Nephron (organoid): ENCODE measurements at regions not wholly inside any gene's neighbourhood (a gene's known extent, or its start where the extent isn't known, plus 50 kb on each side); places are given as distances from the start of the nearest gene placed in this dataset.
"Not testable (repeated sequence)": the region's sequence is repeated elsewhere in the genome, so short reads cannot be mapped to it uniquely, and the experiment has no call there.

Experiments
- H3K27ac Mint-ChIP-seq, 3 experiments: 2 replicates each; pipeline ENCODE4 v1.8.0; 2020; ENCODE audit warnings: mixed read lengths in 3 of 3, mild to moderate bottlenecking in 2 of 3, moderate library complexity in 1 of 3
- H3K27me3 Mint-ChIP-seq: 2 replicates; pipeline ENCODE4 v1.8.0; 2021; ENCODE audit warnings: low read depth, mild to moderate bottlenecking, moderate library complexity, mixed read lengths
- H3K36me3 Mint-ChIP-seq: 2 replicates; pipeline ENCODE4 v1.8.0; 2020; ENCODE audit warnings: low read depth, mixed read lengths
- H3K4me1 Mint-ChIP-seq: 2 replicates; pipeline ENCODE4 v1.8.0; 2020; ENCODE audit warnings: mixed read lengths
- H3K4me3 Mint-ChIP-seq, 3 experiments: 2 replicates each; pipeline ENCODE4 v1.8.0; 2020; ENCODE audit warnings: mild to moderate bottlenecking in 3 of 3, mixed read lengths in 3 of 3, moderate library complexity in 2 of 3
- H3K9me3 Mint-ChIP-seq: 2 replicates; pipeline ENCODE4 v1.8.0; 2020; ENCODE audit warnings: mixed read lengths

DNA sequence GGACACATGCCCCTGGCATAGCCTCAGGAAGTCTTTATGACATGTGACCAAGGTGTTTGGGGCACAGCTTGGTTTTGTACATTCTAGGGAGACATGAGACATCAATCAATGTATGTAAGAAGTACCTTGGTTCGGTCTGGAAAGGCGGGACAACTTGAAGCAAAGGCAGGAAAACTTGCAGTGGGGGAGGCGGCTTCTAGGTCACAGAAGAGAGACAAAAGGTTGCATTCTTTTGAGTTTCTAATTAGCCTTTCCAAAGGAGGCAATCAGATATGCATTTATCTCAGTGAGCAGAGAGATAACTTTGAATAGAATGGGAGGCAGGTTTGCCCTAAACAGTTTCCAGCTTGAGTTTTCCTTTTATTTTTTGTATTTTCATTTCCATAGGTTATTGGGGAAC is 113.8 kb upstream of the SEC22B start:
- not testable (repeated sequence) for H3K4me1 Mint-ChIP-seq, H3K36me3 Mint-ChIP-seq, H3K27ac Mint-ChIP-seq, H3K27me3 Mint-ChIP-seq, H3K4me3 Mint-ChIP-seq, H3K9me3 Mint-ChIP-seq

DNA sequence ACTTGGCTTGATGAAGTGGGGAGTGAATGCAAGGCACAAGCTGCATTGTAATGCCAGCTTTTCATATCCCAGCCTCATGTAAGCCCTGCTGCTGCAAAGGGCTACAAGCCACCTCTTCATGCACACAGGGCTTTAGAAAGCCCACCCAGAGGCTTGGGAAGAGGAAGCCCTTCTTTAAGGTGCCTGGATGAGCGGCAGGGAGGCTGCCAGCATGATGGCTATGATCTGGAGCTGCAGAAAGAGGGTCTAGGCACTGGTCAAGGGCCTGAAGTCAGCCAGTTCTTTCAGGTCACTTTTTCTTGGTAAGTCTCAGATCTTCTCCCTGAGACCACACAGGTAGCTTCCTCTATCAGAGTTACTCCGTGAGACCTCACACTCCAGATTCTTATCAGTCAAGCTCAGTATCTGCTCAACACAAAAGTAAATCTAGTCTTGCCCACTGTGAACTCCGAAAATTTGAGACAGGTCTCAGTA is 113.3 kb upstream of the SEC22B start:
- H3K36me3 Mint-ChIP-seq, result not testable (repeated sequence)

DNA sequence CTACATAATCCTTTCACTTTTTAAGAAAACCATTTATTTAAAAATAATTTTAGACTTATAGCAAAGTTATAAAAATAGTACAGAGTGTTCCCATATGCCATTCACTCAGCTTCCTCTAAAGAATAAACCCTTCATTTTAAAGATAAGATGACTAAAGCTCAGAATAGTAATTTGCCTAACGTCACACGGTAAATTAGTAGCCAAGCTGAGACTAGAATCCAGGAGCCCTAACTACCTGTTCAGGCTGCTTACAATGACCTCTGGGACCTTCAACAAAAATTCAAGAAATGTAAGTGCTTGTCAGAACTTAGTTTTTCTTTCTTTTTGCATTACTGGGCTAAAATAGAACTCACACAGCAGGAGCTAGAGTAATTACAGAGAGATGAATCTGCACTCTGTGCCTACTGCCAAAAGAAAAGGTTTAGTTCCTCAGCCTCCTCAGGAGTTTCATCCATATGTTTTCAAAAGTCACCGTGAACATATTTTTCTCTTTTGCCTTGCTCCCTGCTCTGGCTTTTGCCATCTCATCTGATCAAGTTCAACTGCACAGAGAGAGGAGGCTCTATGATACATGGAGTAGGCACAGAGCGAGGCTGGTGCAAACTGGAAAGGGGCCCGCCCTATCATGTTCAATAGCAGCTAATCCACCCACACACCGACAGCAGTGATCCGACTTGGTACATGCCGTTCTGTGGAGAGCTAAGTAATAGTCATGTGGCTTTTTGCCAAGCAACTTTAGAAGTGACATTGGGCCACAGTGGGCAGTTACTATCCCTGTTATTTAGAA is 112.7 kb upstream of the SEC22B start:
- not testable (repeated sequence) for H3K27me3 Mint-ChIP-seq, H3K36me3 Mint-ChIP-seq, H3K27ac Mint-ChIP-seq, H3K4me3 Mint-ChIP-seq, H3K4me1 Mint-ChIP-seq, H3K9me3 Mint-ChIP-seq

More for the DNA sequence above, 113.3 kb upstream of the SEC22B start:
- H3K9me3 Mint-ChIP-seq, H3K27me3 Mint-ChIP-seq, H3K27ac Mint-ChIP-seq, H3K4me1 Mint-ChIP-seq, H3K4me3 Mint-ChIP-seq: not testable (repeated sequence)

DNA sequence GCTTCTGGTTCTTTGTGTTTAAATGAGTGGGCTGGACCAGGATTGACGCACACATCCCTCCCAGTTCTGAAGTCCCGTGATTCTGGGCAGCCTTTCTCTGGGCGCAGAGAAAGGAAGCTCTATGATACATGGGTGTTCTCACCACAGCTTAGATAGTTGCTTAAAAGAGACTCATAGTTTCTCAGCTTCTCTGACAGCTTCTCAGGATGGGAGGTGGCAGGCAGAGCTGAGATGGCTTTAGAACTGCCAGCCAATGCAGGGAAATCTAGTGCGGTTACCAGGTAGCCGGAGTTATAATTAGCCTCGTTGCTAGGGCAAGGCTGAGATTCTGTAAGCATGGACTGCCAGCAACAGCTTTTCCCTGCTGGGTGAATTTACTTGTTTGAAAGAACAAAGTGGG is 111.8 kb upstream of the SEC22B start:
- not testable (repeated sequence) for H3K36me3 Mint-ChIP-seq, H3K27ac Mint-ChIP-seq, H3K4me1 Mint-ChIP-seq, H3K9me3 Mint-ChIP-seq, H3K27me3 Mint-ChIP-seq, H3K4me3 Mint-ChIP-seq

DNA sequence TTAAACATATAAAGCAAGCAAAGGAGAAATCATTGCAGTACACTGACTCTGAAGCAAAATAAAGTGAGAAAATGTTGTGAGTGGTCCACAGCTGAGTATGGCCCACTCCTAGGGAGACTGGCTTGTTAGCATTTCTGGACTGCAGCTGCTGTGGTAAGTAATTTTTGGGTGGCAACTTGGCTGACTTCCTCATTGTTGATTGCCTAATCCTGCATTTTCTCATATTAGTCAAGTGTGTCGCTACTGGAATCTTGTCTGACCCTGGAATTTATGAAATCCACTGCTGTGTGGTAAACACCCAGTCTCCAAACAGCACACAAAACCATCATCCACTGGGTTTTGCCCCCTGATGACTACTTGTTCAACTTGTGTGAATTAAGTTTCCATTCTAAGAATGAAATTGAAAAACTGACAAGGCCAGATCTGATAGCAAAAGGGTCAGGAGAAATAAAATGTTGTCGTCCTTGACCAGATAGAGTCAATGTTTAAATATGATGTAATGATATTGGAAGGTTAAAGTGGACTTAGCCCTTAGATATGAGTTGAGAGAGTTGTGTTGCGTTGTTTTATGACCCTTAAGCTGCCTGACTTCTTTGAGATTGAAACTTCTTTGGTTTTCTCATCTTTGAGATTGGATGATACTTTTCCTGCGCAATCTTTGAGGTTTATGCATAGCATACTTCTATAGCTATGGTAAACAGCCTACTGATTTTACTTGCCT is 106.6 kb upstream of the SEC22B start:
- not testable (repeated sequence) for H3K27me3 Mint-ChIP-seq

DNA sequence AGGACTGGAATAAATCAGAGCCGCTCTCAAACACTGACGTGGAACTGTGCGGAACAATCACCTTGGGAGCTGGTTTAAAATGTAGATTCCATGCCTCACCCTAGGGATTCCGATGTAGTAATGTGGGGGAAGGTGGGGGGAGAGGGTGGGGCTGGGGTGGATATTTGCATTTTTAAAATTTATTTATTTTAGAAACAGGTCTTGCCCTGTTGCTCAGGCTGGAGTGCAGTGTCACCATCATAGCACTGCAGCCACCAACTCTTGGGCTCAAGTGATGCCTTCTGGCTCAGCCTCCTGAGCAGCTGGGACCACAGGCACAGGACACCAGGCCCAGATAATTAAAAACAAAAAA is 101.9 kb upstream of the SEC22B start:
- H3K27ac Mint-ChIP-seq, H3K4me1 Mint-ChIP-seq, H3K4me3 Mint-ChIP-seq, H3K27me3 Mint-ChIP-seq, H3K36me3 Mint-ChIP-seq, H3K9me3 Mint-ChIP-seq: not testable (repeated sequence)

More for the DNA sequence above, 106.6 kb upstream of the SEC22B start:
- H3K4me3 Mint-ChIP-seq, H3K27ac Mint-ChIP-seq, H3K9me3 Mint-ChIP-seq, H3K4me1 Mint-ChIP-seq, H3K36me3 Mint-ChIP-seq: not testable (repeated sequence)

DNA sequence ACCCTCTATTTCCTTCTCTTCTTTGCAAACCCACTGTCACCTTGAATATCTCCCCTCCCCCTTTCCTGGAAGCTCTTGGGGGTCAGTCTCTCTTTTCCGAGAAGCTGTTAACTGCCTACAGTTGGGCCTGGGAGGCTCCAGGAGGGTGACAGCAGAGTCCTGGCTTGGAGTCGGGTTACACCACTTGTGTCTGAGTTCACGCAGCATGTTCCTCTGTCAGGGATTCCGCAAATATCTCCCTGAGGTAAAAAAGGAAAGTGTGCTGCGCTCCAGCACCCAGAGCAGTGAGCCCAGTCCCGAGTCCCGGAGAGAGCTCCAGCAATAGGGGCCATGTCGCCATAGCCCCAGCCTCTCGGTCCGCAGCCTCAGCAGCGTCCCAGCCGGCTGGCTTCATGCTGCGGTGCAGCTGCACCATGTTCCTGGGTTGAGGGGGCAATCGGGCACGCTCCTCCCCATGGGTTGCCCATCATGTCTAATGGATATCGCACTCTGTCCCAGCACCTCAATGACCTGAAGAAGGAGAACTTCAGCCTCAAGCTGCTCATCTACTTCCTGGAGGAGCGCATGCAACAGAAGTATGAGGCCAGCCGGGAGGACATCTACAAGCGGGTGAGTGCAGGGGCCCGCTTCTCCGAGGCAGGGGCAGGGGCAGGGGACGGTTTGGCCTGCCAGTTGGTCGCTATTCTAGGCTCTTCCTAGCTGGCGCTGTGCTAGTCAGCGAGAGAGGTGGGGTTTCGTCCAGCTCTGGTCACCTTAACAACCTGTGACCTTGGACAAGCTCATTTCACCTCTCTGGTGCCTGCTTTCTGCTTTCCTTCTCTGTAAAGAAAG is 101.3 kb upstream of the SEC22B start:
- H3K9me3 Mint-ChIP-seq, H3K27me3 Mint-ChIP-seq, H3K4me3 Mint-ChIP-seq, H3K36me3 Mint-ChIP-seq, H3K27ac Mint-ChIP-seq, H3K4me1 Mint-ChIP-seq: not testable (repeated sequence)

DNA sequence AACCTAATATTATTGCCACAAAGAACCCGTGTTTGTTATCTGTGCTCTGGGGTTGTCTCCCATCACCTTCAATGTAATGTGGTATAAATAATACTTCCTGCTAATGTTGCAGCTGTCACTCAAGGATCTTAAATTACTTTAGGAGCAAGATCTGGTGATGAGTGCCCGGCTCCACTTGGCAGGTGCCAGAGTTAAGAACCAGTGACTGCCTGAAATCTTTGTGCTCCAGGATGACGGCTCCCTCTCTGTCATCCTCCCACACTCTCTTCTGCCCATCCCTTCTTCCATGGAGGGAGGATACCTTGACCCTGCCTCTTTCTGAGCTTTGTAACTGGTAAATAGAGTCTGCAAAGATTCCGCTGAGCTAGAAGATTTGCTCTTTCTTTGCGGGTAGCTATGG is 100.4 kb upstream of the SEC22B start:
- not testable (repeated sequence) for H3K36me3 Mint-ChIP-seq, H3K4me1 Mint-ChIP-seq, H3K9me3 Mint-ChIP-seq, H3K27ac Mint-ChIP-seq, H3K4me3 Mint-ChIP-seq, H3K27me3 Mint-ChIP-seq

DNA sequence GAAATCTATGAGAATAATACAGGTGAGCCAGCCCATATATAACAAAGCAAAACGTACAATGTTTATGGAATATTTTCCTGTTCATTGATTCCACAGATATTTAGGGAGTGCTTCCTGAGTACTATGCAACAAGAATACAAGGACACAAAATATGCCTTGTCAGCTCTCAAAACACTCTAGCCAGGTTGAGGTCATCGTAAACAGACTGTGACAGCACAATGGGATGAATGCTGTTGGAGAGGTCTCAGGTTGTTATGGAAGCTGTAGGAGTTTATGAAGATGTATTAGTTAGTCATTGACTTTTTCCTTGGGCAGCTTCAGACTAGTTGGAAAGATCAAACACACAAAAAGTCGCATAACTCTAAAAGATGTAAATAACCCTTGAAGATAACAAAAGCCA is 98.1 kb upstream of the SEC22B start:
- H3K4me3 Mint-ChIP-seq, H3K9me3 Mint-ChIP-seq, H3K4me1 Mint-ChIP-seq, H3K27ac Mint-ChIP-seq, H3K36me3 Mint-ChIP-seq, H3K27me3 Mint-ChIP-seq: not testable (repeated sequence)

DNA sequence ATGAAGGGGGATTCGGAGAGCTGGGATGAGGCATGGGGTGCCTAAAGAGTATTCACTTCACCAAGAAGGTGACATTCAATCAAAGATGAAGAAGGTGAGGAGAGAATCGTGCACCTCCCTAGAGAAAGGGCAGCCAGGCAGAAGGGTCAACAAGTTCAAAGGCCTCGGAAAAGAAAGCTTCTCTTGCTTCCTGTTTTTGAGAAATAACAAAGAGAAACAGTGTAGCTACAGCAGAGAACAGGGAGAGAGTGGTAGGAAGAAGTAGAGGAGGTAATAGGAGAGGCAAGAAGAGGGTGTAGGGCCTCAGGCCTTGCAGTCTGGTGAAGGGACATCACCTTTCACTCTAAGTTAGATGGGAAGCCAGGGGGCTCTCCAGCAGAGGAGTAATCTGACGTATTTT is 97.0 kb upstream of the SEC22B start:
- not testable (repeated sequence) for H3K27ac Mint-ChIP-seq, H3K36me3 Mint-ChIP-seq, H3K27me3 Mint-ChIP-seq, H3K4me1 Mint-ChIP-seq, H3K4me3 Mint-ChIP-seq, H3K9me3 Mint-ChIP-seq

DNA sequence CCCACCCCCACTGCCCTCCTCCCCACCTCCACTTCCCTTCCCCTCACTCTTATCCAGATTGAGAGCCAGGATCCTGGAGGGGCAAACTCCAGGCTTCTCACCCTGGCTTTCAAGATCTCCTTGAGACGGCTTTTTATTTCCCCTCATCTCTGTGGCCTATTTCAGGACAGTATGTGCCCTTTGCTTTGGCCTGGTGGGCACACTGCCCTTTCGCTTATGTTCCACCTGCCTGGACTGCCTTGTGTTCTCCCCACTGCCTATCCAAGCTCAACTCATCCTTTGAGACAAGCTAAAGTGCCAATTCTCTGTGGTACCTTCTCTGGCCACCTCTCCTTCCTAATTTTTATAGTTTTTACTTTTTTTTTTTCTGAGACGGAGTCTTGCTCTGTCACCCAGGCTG is 95.9 kb upstream of the SEC22B start:
- not testable (repeated sequence) for H3K9me3 Mint-ChIP-seq, H3K27me3 Mint-ChIP-seq, H3K4me3 Mint-ChIP-seq

DNA sequence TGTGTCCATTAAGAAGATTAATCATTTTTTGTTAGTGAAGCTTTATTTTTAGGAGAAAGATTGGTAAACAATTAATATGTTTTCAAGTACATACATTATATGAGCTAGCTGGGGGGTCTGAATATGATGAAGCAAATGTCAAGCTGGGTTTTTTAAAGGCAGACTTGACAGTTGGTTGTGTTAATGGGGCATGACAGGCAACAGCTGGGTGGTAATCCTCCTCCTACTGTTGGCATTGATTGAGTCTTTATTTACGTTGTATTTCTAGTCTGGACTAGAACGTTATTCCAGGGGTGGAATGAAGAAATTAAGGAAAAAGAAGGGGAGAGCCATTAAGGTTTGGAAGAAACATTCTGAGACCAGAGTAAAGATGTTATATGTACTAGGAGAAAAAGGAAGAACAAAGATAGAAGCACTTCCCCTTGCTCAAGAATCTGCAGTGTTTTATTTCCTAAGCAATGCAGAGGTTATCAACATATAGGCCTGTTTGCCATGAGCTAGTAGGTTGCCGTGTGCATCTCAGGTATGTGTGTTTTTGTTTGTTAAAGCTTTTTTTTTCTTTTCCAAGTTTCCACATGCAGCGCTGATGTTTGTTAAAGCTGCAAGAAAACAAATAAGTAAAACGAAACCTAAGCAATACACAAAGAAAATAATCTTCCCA is 95.4 kb upstream of the SEC22B start:
- H3K4me3 Mint-ChIP-seq, H3K36me3 Mint-ChIP-seq, H3K27me3 Mint-ChIP-seq, H3K27ac Mint-ChIP-seq, H3K9me3 Mint-ChIP-seq, H3K4me1 Mint-ChIP-seq: not testable (repeated sequence)

More for the DNA sequence above, 95.9 kb upstream of the SEC22B start:
- not testable (repeated sequence) for H3K4me1 Mint-ChIP-seq, H3K27ac Mint-ChIP-seq, H3K36me3 Mint-ChIP-seq

DNA sequence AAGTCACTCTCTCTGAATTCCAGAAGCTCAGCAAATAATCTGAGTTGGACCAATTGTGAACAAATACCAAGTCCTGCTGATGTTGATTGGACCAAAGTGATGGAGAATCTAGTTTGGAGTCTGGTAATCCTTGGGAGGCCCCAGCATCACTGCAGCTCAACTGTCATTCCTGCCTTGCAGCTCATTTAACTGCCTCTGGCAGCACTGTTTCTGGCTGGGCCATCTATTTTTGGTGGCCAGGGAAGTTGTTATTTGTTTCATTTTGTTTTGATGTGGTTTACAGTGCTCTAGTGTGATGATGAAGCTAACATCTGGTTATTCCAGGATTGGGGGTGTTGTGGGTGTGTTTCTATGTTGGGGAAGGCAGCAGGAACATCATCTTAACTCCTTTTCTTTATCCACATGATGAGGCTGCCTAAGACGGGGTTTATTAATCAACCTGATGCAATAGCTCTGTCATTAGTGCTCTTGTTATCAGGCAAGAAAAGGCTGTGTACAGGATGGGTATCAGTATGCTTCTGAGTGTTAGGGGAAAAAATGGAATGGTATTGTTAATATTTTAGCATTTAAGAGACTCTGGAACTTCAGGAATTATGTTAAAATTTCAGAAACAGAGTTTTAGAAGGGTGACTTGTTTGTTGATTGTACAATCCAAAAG is 91.7 kb upstream of the SEC22B start:
- H3K9me3 Mint-ChIP-seq, H3K27me3 Mint-ChIP-seq, H3K4me3 Mint-ChIP-seq, H3K27ac Mint-ChIP-seq, H3K36me3 Mint-ChIP-seq, H3K4me1 Mint-ChIP-seq: not testable (repeated sequence)

DNA sequence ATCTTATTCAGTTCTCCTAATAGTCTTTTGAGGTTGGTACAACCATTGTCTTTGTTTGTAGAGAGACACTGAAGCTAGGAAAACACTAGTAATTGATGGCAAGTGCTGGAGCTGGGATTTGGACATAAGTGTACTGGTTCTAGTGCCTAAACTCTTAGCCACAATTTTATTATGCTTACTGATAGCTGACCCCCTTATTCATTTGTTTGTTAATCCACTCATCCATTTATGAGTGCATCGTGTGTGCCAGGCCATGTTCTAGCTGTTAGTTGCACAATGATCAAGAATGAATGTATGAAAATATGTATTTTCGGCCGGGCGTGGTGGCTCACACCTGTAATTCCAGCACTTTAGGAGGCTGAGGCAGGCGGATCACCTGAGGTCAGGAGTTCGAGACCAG is 88.2 kb upstream of the SEC22B start:
- not testable (repeated sequence) for H3K27me3 Mint-ChIP-seq, H3K4me1 Mint-ChIP-seq, H3K27ac Mint-ChIP-seq, H3K36me3 Mint-ChIP-seq, H3K4me3 Mint-ChIP-seq, H3K9me3 Mint-ChIP-seq
